Breast epithelium (tissue), 4 donors: ENCODE measurements at regions not wholly inside any gene's neighbourhood (a gene's known extent, or its start where the extent isn't known, plus 50 kb on each side); places are given as distances from the start of the nearest gene placed in this dataset.

Experiments used
- DNase-seq, 2 donors: peaks; one replicate each; pipeline ENCODE4 v3.0.0-alpha.2; 2019; ENCODE audit warnings: low spot score in 2 of 2
- H3K27ac ChIP-seq, 2 donors: fragments of 200-600 bp; sonication (generic) in 1 of 2; one replicate each; pipeline ENCODE4 v1.5.1; 2016 to 2019; ENCODE audit warnings: mild to moderate bottlenecking in 1 of 2
- H3K27me3 ChIP-seq, 2 donors: fragments of 200-600 bp; sonication (generic) in 1 of 2; one replicate each; pipeline versions ENCODE4 v1.5.1 to v1.6.0; 2017 to 2019; ENCODE audit warnings: control low read depth in 1 of 2, mild to moderate bottlenecking in 1 of 2
- H3K36me3 ChIP-seq: fragments of 200-600 bp; one replicate; pipeline ENCODE4 v1.5.1; 2019
- H3K4me1 ChIP-seq, 2 donors: fragments of 200-600 bp; sonication (generic); one replicate each; pipeline ENCODE4 v1.5.1; 2016 to 2019; ENCODE audit warnings: control low read depth in 1 of 2
- H3K4me3 ChIP-seq, 3 donors: fragments of 200-600 bp; sonication (generic); 1 replicate in 2 of 3; 2 replicates in 1 of 3; pipeline ENCODE4 v1.5.1; 2016 to 2019; ENCODE audit warnings: mild to moderate bottlenecking in 3 of 3, moderate library complexity in 2 of 3
- H3K9me3 ChIP-seq, 2 donors: fragments of 200-600 bp; sonication (generic) in 1 of 2; one replicate each; pipeline ENCODE4 v1.5.1; 2016 to 2019; ENCODE audit warnings: control low read depth in 1 of 2
- CTCF ChIP-seq, 3 donors: fragments of 450-650 bp; IDR thresholded peaks; one replicate each; pipeline ENCODE4 v1.5.1; 2016 to 2017; ENCODE audit warnings: antibody characterized with exemption in 3 of 3, mild to moderate bottlenecking in 3 of 3, moderate library complexity in 3 of 3
- POLR2A ChIP-seq: fragments of 450-650 bp; IDR thresholded peaks from one replicate; pipeline ENCODE4 v1.6.1; 2016; ENCODE audit warnings: antibody characterized with exemption, mild to moderate bottlenecking, moderate library complexity
- POLR2AphosphoS5 ChIP-seq, 3 donors: sonication (generic); formaldehyde crosslinking; IDR thresholded peaks; one replicate each; pipeline ENCODE4 v1.6.1; 2017; ENCODE audit warnings: antibody characterized with exemption in 3 of 3
- intact Hi-C: fragments of 100-400 bp; cut with DNase I; formaldehyde crosslinking; loops from one replicate; pipeline ENCODE4 v1.15.1; 2023; ENCODE audit warnings: low total_unique reads

- no peaks in the 10 kb centered on the region for H3K4me1 ChIP-seq
- no peak overlapping the region for H3K27ac ChIP-seq
- H3K36me3 ChIP-seq = no peaks in the 10 kb centered on the region
- DNase-seq = no peak
- H3K4me3 ChIP-seq = no peak overlapping the region
- intact Hi-C loops = no loop called here
- no peak for TF ChIP-seq POLR2AphosphoS5 (IDR thresholded peaks at IDR 0.05)
- no peak for TF ChIP-seq CTCF (IDR thresholded peaks at IDR 0.05)
- no peak for TF ChIP-seq POLR2A
- no peaks in the 10 kb centered on the region for H3K27me3 ChIP-seq
- H3K9me3 ChIP-seq = no peaks in the 10 kb centered on the region
These were observed 66.0 kb upstream of the DSEL start for GRCh38 chr18:67582488-67582887.

GRCh38 chr18:67581178-67581577 is 64.7 kb upstream of the DSEL start:
- DNase-seq = no peak
- intact Hi-C loops = no loop called here
- Histone ChIP-seq H3K27me3 (no peaks in the 10 kb centered on the region), H3K27ac (no peak overlapping the region), H3K4me3 (no peak overlapping the region), H3K36me3 (no peaks in the 10 kb centered on the region), H3K9me3 (no peaks in the 10 kb centered on the region), H3K4me1 (no peaks in the 10 kb centered on the region)
- TF ChIP-seq POLR2A (no peak), POLR2AphosphoS5 (IDR thresholded peaks at IDR 0.05) (no peak), CTCF (IDR thresholded peaks at IDR 0.05) (no peak)

GRCh38 chr18:67577386-67577785 is 60.9 kb upstream of the DSEL start:
- Histone ChIP-seq H3K27ac (no peak overlapping the region), H3K9me3 (no peaks in the 10 kb centered on the region), H3K4me1 (no peaks in the 10 kb centered on the region), H3K27me3 (no peaks in the 10 kb centered on the region), H3K36me3 (no peaks in the 10 kb centered on the region), H3K4me3 (no peak overlapping the region)
- intact Hi-C loops = no loop called here
- TF ChIP-seq POLR2AphosphoS5 (IDR thresholded peaks at IDR 0.05) (no peak), POLR2A (no peak), CTCF (IDR thresholded peaks at IDR 0.05) (no peak)
- no peak for DNase-seq

GRCh38 chr18:67574749-67575148 is 58.2 kb upstream of the DSEL start:
- H3K27ac ChIP-seq = no peak overlapping the region
- H3K4me1 ChIP-seq = no peaks in the 10 kb centered on the region
- no peak for TF ChIP-seq POLR2A
- TF ChIP-seq CTCF (IDR thresholded peaks at IDR 0.05) = no peak
- no peak for TF ChIP-seq POLR2AphosphoS5 (IDR thresholded peaks at IDR 0.05)
- no peak overlapping the region for H3K4me3 ChIP-seq
- DNase-seq = no peak
- H3K9me3 ChIP-seq = no peaks in the 10 kb centered on the region
- no peaks in the 10 kb centered on the region for H3K36me3 ChIP-seq
- H3K27me3 ChIP-seq = no peaks in the 10 kb centered on the region
- intact Hi-C loops = no loop called here

GRCh38 chr18:67568166-67568565 is 51.6 kb upstream of the DSEL start:
- intact Hi-C loops = no loop called here
- TF ChIP-seq CTCF (IDR thresholded peaks at IDR 0.05) (no peak), POLR2AphosphoS5 (IDR thresholded peaks at IDR 0.05) (no peak), POLR2A (no peak)
- Histone ChIP-seq H3K4me3 (no peak overlapping the region), H3K36me3 (no peaks in the 10 kb centered on the region), H3K9me3 (no peaks in the 10 kb centered on the region), H3K4me1 (no peaks in the 10 kb centered on the region), H3K27me3 (no peaks in the 10 kb centered on the region), H3K27ac (no peak overlapping the region)
- no peak for DNase-seq
